ENCODE measurements at regions not wholly inside any gene's neighbourhood (a gene's known extent, or its start where the extent isn't known, plus 50 kb on each side); places are given as distances from the start of the nearest gene placed in this dataset.

DNA sequence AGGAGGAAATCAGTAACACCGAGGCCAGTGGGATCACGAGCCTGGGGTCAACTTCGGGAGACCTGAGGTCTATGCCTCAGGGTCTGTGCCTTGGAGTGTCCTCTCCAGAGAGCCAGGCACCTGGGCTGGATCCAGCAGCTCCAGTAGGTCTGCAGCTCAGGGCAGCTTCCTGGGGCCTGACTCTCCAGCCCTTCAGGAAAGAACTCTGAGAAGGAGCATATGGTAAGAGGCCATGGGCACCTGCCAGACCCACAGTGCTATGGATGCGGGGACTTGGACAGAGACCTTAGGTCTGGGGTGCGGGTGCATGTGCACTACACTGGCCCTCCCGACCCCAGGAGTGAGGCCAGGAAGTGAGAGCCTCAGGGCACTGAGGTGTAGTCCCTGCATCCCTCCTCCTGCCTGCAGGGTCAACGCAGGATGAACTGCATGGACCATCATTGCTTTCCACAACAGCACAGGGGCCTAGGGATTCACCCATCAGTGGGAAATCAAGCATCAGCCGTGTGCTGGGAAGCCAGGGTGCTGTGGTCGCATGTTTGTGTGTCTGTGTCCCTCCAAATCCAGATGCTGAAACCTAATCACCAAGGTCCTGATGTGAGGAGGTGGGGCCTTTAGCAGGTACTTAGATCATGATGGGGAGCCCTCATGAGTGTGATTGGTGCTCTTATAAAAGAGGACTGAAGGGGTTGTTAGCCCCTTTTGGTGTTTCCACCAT is 210.9 kb upstream of the CST7 start:
- H3K9ac ChIP-seq (ENCODE audit: low read depth, low read length): no peak overlapping the region
- TF ChIP-seq FOS (IDR thresholded peaks at IDR 0.05; ENCODE audit: low read depth, low read length): no peak
- TF ChIP-seq CTCF (conservative IDR thresholded peaks at IDR 0.05; ENCODE audit: low read depth, low read length): no peak
- no peak for TF ChIP-seq MAFK (IDR thresholded peaks at IDR 0.05; ENCODE audit: low read depth, low read length)
- no peak for TF ChIP-seq RCOR1 (IDR thresholded peaks at IDR 0.05; ENCODE audit: insufficient replicate concordance, low read length)
- TF ChIP-seq NFE2L2 (IDR thresholded peaks at IDR 0.05; ENCODE audit: low read depth, low read length): no peak
- TF ChIP-seq POLR2A (IDR thresholded peaks at IDR 0.05; ENCODE audit: low read depth, low read length): no peak
- no peak for TF ChIP-seq CHD1 (IDR thresholded peaks at IDR 0.05; ENCODE audit: low read depth, low read length)
- TF ChIP-seq MXI1 (IDR thresholded peaks at IDR 0.05; ENCODE audit: borderline replicate concordance, low read depth, low read length): no peak
- no peak for TF ChIP-seq RAD21 (IDR thresholded peaks at IDR 0.05; ENCODE audit: low read length)
- no peak for TF ChIP-seq CEBPB (IDR thresholded peaks at IDR 0.05; ENCODE audit: low read depth, low read length)
- TF ChIP-seq MAZ (IDR thresholded peaks at IDR 0.05; ENCODE audit: borderline replicate concordance, low read depth, low read length): no peak
- TF ChIP-seq, protein P1, sequence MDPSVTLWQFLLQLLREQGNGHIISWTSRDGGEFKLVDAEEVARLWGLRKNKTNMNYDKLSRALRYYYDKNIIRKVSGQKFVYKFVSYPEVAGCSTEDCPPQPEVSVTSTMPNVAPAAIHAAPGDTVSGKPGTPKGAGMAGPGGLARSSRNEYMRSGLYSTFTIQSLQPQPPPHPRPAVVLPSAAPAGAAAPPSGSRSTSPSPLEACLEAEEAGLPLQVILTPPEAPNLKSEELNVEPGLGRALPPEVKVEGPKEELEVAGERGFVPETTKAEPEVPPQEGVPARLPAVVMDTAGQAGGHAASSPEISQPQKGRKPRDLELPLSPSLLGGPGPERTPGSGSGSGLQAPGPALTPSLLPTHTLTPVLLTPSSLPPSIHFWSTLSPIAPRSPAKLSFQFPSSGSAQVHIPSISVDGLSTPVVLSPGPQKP (IDR thresholded peaks at IDR 0.05; ENCODE audit: borderline replicate concordance, low read depth, low read length): no peak
- H3K4me3 ChIP-seq (ENCODE audit: insufficient read depth, low read depth, low read length): no peak overlapping the region
- H3K27ac ChIP-seq (ENCODE audit: insufficient read depth, low read length): no peak overlapping the region
- H3K9me1 ChIP-seq (ENCODE audit: insufficient read depth, low read length): no peaks in the 10 kb centered on the region; the same call in 1 of the 2 replicates
- ATAC-seq (ENCODE audit: low read depth): no peak
- no peak overlapping the region for H2BK5ac ChIP-seq (ENCODE audit: low read depth, low read length, poor library complexity, severe bottlenecking)
- H3K4me1 ChIP-seq (ENCODE audit: control insufficient read depth, insufficient read depth, low read length): peaks cover 7% of the 10 kb centered on the region; the same call in 1 of the 2 replicates
- H3K27me3 ChIP-seq (ENCODE audit: control insufficient read depth, insufficient read depth, low read length): peaks cover 17% of the 10 kb centered on the region; the same call in 1 of the 2 replicates
- in situ Hi-C loops (cut with MboI; ENCODE audit: low sequenced_read_pairs) (no loop called here), dilution Hi-C loops (cut with HindIII; ENCODE audit: low sequenced_read_pairs, unreplicated experiment) (no loop called here), intact Hi-C loops (cut with micrococcal nuclease) (no loop called here)
- H2AFZ ChIP-seq (replicated peaks; ENCODE audit: low read length, poor library complexity): no peak overlapping the region
- H3K36me3 ChIP-seq (ENCODE audit: control insufficient read depth, insufficient read depth, low read length): no peaks in the 10 kb centered on the region
- H4K20me1 ChIP-seq (ENCODE audit: insufficient read depth, low read length): no peaks in the 10 kb centered on the region
- no peaks in the 10 kb centered on the region for H3K79me1 ChIP-seq (ENCODE audit: low read depth in 1 of 2, low read length in 2 of 2)
- 62% methylated on average over 3 of the region's 9 CpGs; no CpG with 5 or more reads in 1 of the 2 experiments for WGBS, 2 experiments (ENCODE audit: extremely low coverage in 2 of 2, insufficient read length in 1 of 2)
- DNase-seq: no peak
- no peak overlapping the region for H3K14ac ChIP-seq (replicated peaks; ENCODE audit: low read depth, low read length)
- ChIA-PET POLR2A (ENCODE audit: unreplicated experiment) (no interaction called here), CTCF (no interaction called here)
- no peak overlapping the region for H3K4ac ChIP-seq (ENCODE audit: low read depth, low read length)
- no peak overlapping the region for H4K91ac ChIP-seq (ENCODE audit: insufficient read depth, low read depth, low read length)
- no peak overlapping the region for H3K23ac ChIP-seq (ENCODE audit: low read depth, low read length)
- H2BK15ac ChIP-seq (ENCODE audit: low read depth, low read length): no peak overlapping the region
- H4K5ac ChIP-seq (ENCODE audit: low read depth, low read length): no peak overlapping the region
- no peaks in the 10 kb centered on the region for H3K9me3 ChIP-seq (ENCODE audit: control insufficient read depth, insufficient read depth, low read length)
- no peak overlapping the region for H3K18ac ChIP-seq (ENCODE audit: low read depth, low read length)
- no peak overlapping the region for H4K8ac ChIP-seq (ENCODE audit: low read depth in 2 of 2, low read length in 2 of 2)
- no peak overlapping the region for H2AK9ac ChIP-seq (replicated peaks; ENCODE audit: low read depth, low read length, poor library complexity)
- no peak overlapping the region for H2AK5ac ChIP-seq (ENCODE audit: low read depth, low read length)
- H2BK120ac ChIP-seq (ENCODE audit: low read depth, low read length): no peak overlapping the region
- H3K4me2 ChIP-seq (ENCODE audit: low read depth, low read length): no peak overlapping the region
- BruUV-seq (replicated peaks): no TSS peak
- no peak overlapping the region for H3K56ac ChIP-seq (ENCODE audit: extremely low read depth, insufficient read depth, low read length)
- H2BK20ac ChIP-seq (ENCODE audit: low read depth, low read length): no peak overlapping the region
